H9 (cell line): ENCODE measurements at regions not wholly inside any gene's neighbourhood (a gene's known extent, or its start where the extent isn't known, plus 50 kb on each side); places are given as distances from the start of the nearest gene placed in this dataset.

Experiments used
- DNase-seq: peaks from one replicate; pipeline ENCODE4 v3.0.0-alpha.2; 2017
- H2AFZ ChIP-seq: one replicate; pipeline ENCODE4 v1.6.1; 2013; ENCODE audit warnings: mild to moderate bottlenecking, low read length, control low read depth, moderate library complexity
- H2AK5ac ChIP-seq: 2 replicates; pipeline ENCODE4 v1.6.1; 2013; ENCODE audit warnings: low read length, control low read depth, mixed read lengths; ENCODE audit not compliant: insufficient read length
- H2BK120ac ChIP-seq: one replicate; pipeline ENCODE4 v1.6.1; 2013; ENCODE audit warnings: low read depth, mild to moderate bottlenecking, low read length, control low read depth, inconsistent platforms; ENCODE audit not compliant: poor library complexity, severe bottlenecking
- H2BK12ac ChIP-seq: 2 replicates; pipeline ENCODE4 v1.6.1; 2013; ENCODE audit warnings: low read length, control low read depth, mixed read lengths, low read depth; ENCODE audit not compliant: insufficient read length
- H2BK15ac ChIP-seq: 2 replicates; pipeline ENCODE4 v1.6.1; 2013; ENCODE audit warnings: low read depth, low read length, control low read depth
- H2BK20ac ChIP-seq: one replicate; pipeline ENCODE4 v1.6.1; 2013; ENCODE audit warnings: low read depth, mild to moderate bottlenecking, low read length, control low read depth, inconsistent platforms; ENCODE audit not compliant: poor library complexity, severe bottlenecking
- H2BK5ac ChIP-seq: 2 replicates; pipeline ENCODE4 v1.6.1; 2013; ENCODE audit warnings: low read length, control low read depth, mixed read lengths; ENCODE audit not compliant: insufficient read length
- H3K14ac ChIP-seq: 2 replicates; pipeline ENCODE4 v1.6.1; 2013; ENCODE audit warnings: low read length, control low read depth; ENCODE audit not compliant: insufficient read depth
- H3K18ac ChIP-seq: 2 replicates; pipeline ENCODE4 v1.6.1; 2013; ENCODE audit warnings: low read depth, mild to moderate bottlenecking, mixed read lengths, low read length, control low read depth; ENCODE audit not compliant: insufficient read length
- H3K23ac ChIP-seq: 2 replicates; pipeline ENCODE4 v1.6.1; 2013; ENCODE audit warnings: low read length, control low read depth, mixed read lengths, low read depth; ENCODE audit not compliant: insufficient read length
- H3K23me2 ChIP-seq: 2 replicates; pipeline ENCODE4 v1.6.1; 2013; ENCODE audit warnings: low read depth, mild to moderate bottlenecking, mixed read lengths, low read length, control low read depth; ENCODE audit not compliant: insufficient read length, poor library complexity, severe bottlenecking
- H3K27ac ChIP-seq: 2 replicates; pipeline ENCODE4 v1.5.1; 2013; ENCODE audit warnings: low read length, control low read depth, mixed read lengths, low read depth; ENCODE audit not compliant: insufficient read length
- H3K27me3 ChIP-seq: 2 replicates; pipeline ENCODE4 v1.6.1; 2013; ENCODE audit warnings: low read length, control low read depth, inconsistent platforms; ENCODE audit not compliant: insufficient read depth
- H3K4ac ChIP-seq: 2 replicates; pipeline ENCODE4 v1.6.1; 2013; ENCODE audit warnings: low read depth, mild to moderate bottlenecking, control low read depth, inconsistent platforms, low read length, moderate library complexity
- H3K4me1 ChIP-seq: 2 replicates; pipeline ENCODE4 v1.6.1; 2013; ENCODE audit warnings: low read length, control low read depth, inconsistent platforms; ENCODE audit not compliant: insufficient read depth
- H3K4me2 ChIP-seq: 2 replicates; pipeline ENCODE4 v1.6.1; 2013; ENCODE audit warnings: low read length, control low read depth, mixed read lengths; ENCODE audit not compliant: insufficient read length, insufficient read depth
- H3K56ac ChIP-seq: 2 replicates; pipeline ENCODE4 v1.6.1; 2013; ENCODE audit warnings: low read depth, mild to moderate bottlenecking, mixed read lengths, low read length, control low read depth; ENCODE audit not compliant: insufficient read length
- H3K79me1 ChIP-seq: 2 replicates; pipeline ENCODE4 v1.6.1; 2013; ENCODE audit warnings: low read depth, mild to moderate bottlenecking, moderate library complexity, low read length, control low read depth, inconsistent platforms; ENCODE audit not compliant: insufficient read depth, poor library complexity, severe bottlenecking
- H3K79me2 ChIP-seq: 2 replicates; pipeline ENCODE4 v1.6.1; 2013; ENCODE audit warnings: low read length, control low read depth, inconsistent platforms; ENCODE audit not compliant: insufficient read depth
- H3K9ac ChIP-seq: 2 replicates; pipeline ENCODE4 v1.6.1; 2013; ENCODE audit warnings: low read length, control low read depth, mixed read lengths; ENCODE audit not compliant: insufficient read length; ENCODE audit errors: extremely low read depth
- H3K9me3 ChIP-seq: one replicate; pipeline ENCODE4 v1.6.1; 2013; ENCODE audit warnings: low read depth, low read length, inconsistent platforms; ENCODE audit not compliant: control insufficient read depth
- H3T11ph ChIP-seq: one replicate; pipeline ENCODE4 v1.6.1; 2013; ENCODE audit warnings: mild to moderate bottlenecking, low read length, control low read depth, inconsistent platforms
- H4K20me1 ChIP-seq: one replicate; pipeline ENCODE4 v1.6.1; 2013; ENCODE audit not compliant: control insufficient read depth, insufficient read length, insufficient read depth
- H4K5ac ChIP-seq: 2 replicates; pipeline ENCODE4 v1.6.1; 2013; ENCODE audit warnings: low read depth, mild to moderate bottlenecking, mixed read lengths, low read length, control low read depth; ENCODE audit not compliant: insufficient read length
- H4K8ac ChIP-seq: replicated peaks from 2 replicates; pipeline ENCODE4 v1.6.1; 2013; ENCODE audit warnings: low read length, control low read depth, mixed read lengths, low read depth; ENCODE audit not compliant: insufficient read length
- H4K91ac ChIP-seq: 2 replicates; pipeline ENCODE4 v1.6.1; 2013; ENCODE audit warnings: low read depth, mild to moderate bottlenecking, moderate library complexity, mixed read lengths, low read length, control low read depth; ENCODE audit not compliant: insufficient read length
- H3K27ac Mint-ChIP-seq, 3 experiments: 2 replicates in 2 of 3; 3 replicates in 1 of 3; pipeline ENCODE4 v1.8.0; 2020 to 2021; ENCODE audit warnings: mixed read lengths in 3 of 3, mild to moderate bottlenecking in 1 of 3, moderate library complexity in 1 of 3
- H3K27me3 Mint-ChIP-seq: 2 replicates; pipeline ENCODE4 v1.8.0; 2021; ENCODE audit warnings: low read depth, mild to moderate bottlenecking, moderate library complexity, mixed read lengths
- H3K36me3 Mint-ChIP-seq, 3 experiments: 2 replicates in 2 of 3; 3 replicates in 1 of 3; pipeline ENCODE4 v1.8.0; 2020 to 2021; ENCODE audit warnings: low read depth in 3 of 3, mixed read lengths in 3 of 3; ENCODE audit not compliant: insufficient read depth in 1 of 3
- H3K4me1 Mint-ChIP-seq, 2 experiments: 2 replicates each; pipeline ENCODE4 v1.8.0; 2020; ENCODE audit warnings: mixed read lengths in 2 of 2
- H3K4me3 Mint-ChIP-seq, 2 experiments: 2 replicates in 1 of 2; 3 replicates in 1 of 2; pipeline ENCODE4 v1.8.0; 2020 to 2021; ENCODE audit warnings: mild to moderate bottlenecking in 2 of 2, mixed read lengths in 2 of 2, moderate library complexity in 1 of 2
- H3K9me3 Mint-ChIP-seq, 2 experiments: 2 replicates in 1 of 2; 3 replicates in 1 of 2; pipeline ENCODE4 v1.8.0; 2020; ENCODE audit warnings: mild to moderate bottlenecking in 2 of 2, mixed read lengths in 2 of 2, moderate library complexity in 1 of 2
- CTCF ChIP-seq: fragments of 200-600 bp; sonication (generic); conservative IDR thresholded peaks from 3 replicates; pipeline ENCODE4 v1.8.0; 2021; ENCODE audit warnings: antibody characterized with exemption, mild to moderate bottlenecking
- WGBS: extraction: QIAGEN DNeasy Blood & Tissue Kit; methylation state at CpG from one replicate; pipeline ENCODE4 v1.1.7; 2013; ENCODE audit warnings: missing lambda C conversion rate, low lambda C conversion rate, mixed read lengths; ENCODE audit not compliant: insufficient read length; ENCODE audit errors: extremely low coverage; 5-methylcytosine and 5-hydroxymethylcytosine counted together

GRCh38 chr7:13047061-13047460 is 359.6 kb downstream of the ARL4A start:
- no peak overlapping the region for H3T11ph ChIP-seq
- H2BK20ac ChIP-seq, result no peak overlapping the region
- no peak overlapping the region for H2BK15ac ChIP-seq
- DNase-seq, result no peak
- no peak overlapping the region for H3K4me3 Mint-ChIP-seq
- no peak overlapping the region for H2BK12ac ChIP-seq
- no peak overlapping the region for H2AFZ ChIP-seq
- H3K9me3 Mint-ChIP-seq, result no peaks in the 10 kb centered on the region
- no peak overlapping the region for H3K27ac Mint-ChIP-seq
- no peak overlapping the region for H3K27ac ChIP-seq
- H3K79me1 ChIP-seq, result no peaks in the 10 kb centered on the region
- no peak overlapping the region for H3K4ac ChIP-seq
- no peak overlapping the region for H3K23ac ChIP-seq
- H3K79me2 ChIP-seq, result no peaks in the 10 kb centered on the region
- no peaks in the 10 kb centered on the region for H3K27me3 Mint-ChIP-seq
- TF ChIP-seq CTCF, result peak; percentile 48; the same call in 2 of the 3 replicates
- no peak overlapping the region for H3K14ac ChIP-seq
- H4K91ac ChIP-seq, result no peak overlapping the region
- H3K18ac ChIP-seq, result no peak overlapping the region
- H3K9ac ChIP-seq, result no peak overlapping the region
- H3K27me3 ChIP-seq, result no peaks in the 10 kb centered on the region
- no peak overlapping the region for H2BK120ac ChIP-seq
- no peaks in the 10 kb centered on the region for H3K36me3 Mint-ChIP-seq
- no peak overlapping the region for H4K5ac ChIP-seq
- H3K4me1 ChIP-seq, result no peaks in the 10 kb centered on the region
- no peak overlapping the region for H3K56ac ChIP-seq
- H3K23me2 ChIP-seq, result no peaks in the 10 kb centered on the region
- peaks cover 0 to 4% of the 10 kb centered on the region in 2 experiments; a peak in 1 of 4 replicates for H3K4me1 Mint-ChIP-seq
- no peaks in the 10 kb centered on the region for H3K9me3 ChIP-seq
- no peak overlapping the region for H2AK5ac ChIP-seq
- H3K4me2 ChIP-seq, result no peak overlapping the region
- H4K20me1 ChIP-seq, result no peaks in the 10 kb centered on the region
- H4K8ac ChIP-seq, result no peak overlapping the region
- no CpG with 5 or more reads among the region's 4 CpGs for WGBS
- H2BK5ac ChIP-seq, result no peak overlapping the region
